K562 (cell line): ENCODE measurements at regions not wholly inside any gene's neighbourhood (a gene's known extent, or its start where the extent isn't known, plus 50 kb on each side); places are given as distances from the start of the nearest gene placed in this dataset.

Source experiments
- ATAC-seq: fragments of 200-7000 bp; cut with Tn5 transposase; 3 replicates; pipeline ENCODE4 v1.9.1; 2020; ENCODE audit warnings: moderate library complexity
- BruUV-seq: library from RNA; stranded (reverse); fragments of 400-500 nt; replicated peaks from 2 replicates; lab custom pipeline; 2021; lab: Mats Ljungman, UMichigan
- CTCF ChIA-PET: fragments of 300-600 bp; formaldehyde crosslinking; extraction: SDS; loops from one replicate; lab custom pipeline; 2021; ENCODE audit warnings: low intra/inter-chr PET ratio; lab: Yijun Ruan, JAX
- POLR2A ChIA-PET: fragments of 300-600, 350-650 bp; sonication (Branson Sonifier 250); formaldehyde crosslinking; extraction: SDS; loops from one replicate; lab custom pipeline; 2021; ENCODE audit warnings: antibody characterized with exemption, inconsistent platforms; lab: Yijun Ruan, JAX
- DNase-seq, 4 experiments: peaks; one replicate each; pipeline versions ENCODE4 v3.0.0 to v3.0.0-alpha.2; 2011 to 2018; ENCODE audit warnings: low spot score in 3 of 4, mixed read lengths in 3 of 4; ENCODE audit errors: extremely low read depth in 1 of 4
- FAIRE-seq: peaks from 2 replicates; lab custom pipeline; 2011; peaks lifted over from hg19 to GRCh38; lab: Jason Lieb, UNC
- H2AFZ ChIP-seq: 2 replicates; pipeline ENCODE4 v1.6.0; 2011; ENCODE audit warnings: low read depth, low read length, control low read depth, inconsistent platforms
- H3K27ac ChIP-seq: fragments of 200-600 bp; 3 replicates; pipeline ENCODE4 v1.8.0; 2011; ENCODE audit warnings: low read depth, mild to moderate bottlenecking, control low read depth, inconsistent platforms, low read length, moderate library complexity, mixed read lengths; ENCODE audit errors: extremely low read depth
- H3K27me3 ChIP-seq, 2 experiments: fragments of 300-600 bp in 1 of 2; 2 replicates in 1 of 2; 3 replicates in 1 of 2; pipeline versions ENCODE4 v1.6.0 to v1.8.0; 2011; ENCODE audit warnings: inconsistent platforms in 2 of 2, low read length in 2 of 2, mild to moderate bottlenecking in 1 of 2, mixed read lengths in 1 of 2, moderate library complexity in 1 of 2; ENCODE audit not compliant: control insufficient read depth in 2 of 2, insufficient read depth in 2 of 2
- H3K36me3 ChIP-seq: fragments of 300-600 bp; 3 replicates; pipeline ENCODE4 v1.8.0; 2011; ENCODE audit warnings: mild to moderate bottlenecking, low read length, inconsistent platforms; ENCODE audit not compliant: control insufficient read depth, insufficient read depth
- H3K4me1 ChIP-seq, 2 experiments: fragments of 200-600 bp in 1 of 2; replicated peaks in 1 of 2; 2 replicates in 1 of 2; 3 replicates in 1 of 2; pipeline versions ENCODE4 v1.5.1 to v1.8.0; 2011; ENCODE audit warnings: inconsistent platforms in 2 of 2, low read length in 2 of 2, mild to moderate bottlenecking in 1 of 2, mixed read lengths in 1 of 2, moderate library complexity in 1 of 2; ENCODE audit not compliant: control insufficient read depth in 2 of 2, insufficient read depth in 2 of 2
- H3K4me2 ChIP-seq: 2 replicates; pipeline ENCODE4 v1.6.1; 2011; ENCODE audit warnings: low read length, control low read depth, inconsistent platforms, mixed read lengths; ENCODE audit not compliant: insufficient read depth
- H3K4me3 ChIP-seq: fragments of 200-600 bp; sonication (generic), shearing (Covaris generic); 2 replicates; pipeline ENCODE4 v1.5.1; 2016; ENCODE audit warnings: control low read depth, inconsistent platforms
- H3K79me2 ChIP-seq: fragments of 200-600 bp; 3 replicates; pipeline ENCODE4 v1.8.0; 2011; ENCODE audit warnings: low read length, inconsistent platforms; ENCODE audit not compliant: control insufficient read depth, insufficient read depth
- H3K9ac ChIP-seq, 2 experiments: 2 replicates each; pipeline versions ENCODE4 v1.6.0 to v1.6.1; 2011; ENCODE audit warnings: low read depth in 2 of 2, low read length in 2 of 2, control low read depth in 1 of 2, inconsistent platforms in 1 of 2, mild to moderate bottlenecking in 1 of 2, mixed read lengths in 1 of 2; ENCODE audit not compliant: insufficient read depth in 1 of 2
- H3K9me1 ChIP-seq: one replicate; pipeline ENCODE4 v1.6.0; 2011; ENCODE audit warnings: inconsistent platforms, mild to moderate bottlenecking, low read length, moderate library complexity; ENCODE audit not compliant: control insufficient read depth, insufficient read depth
- H3K9me3 ChIP-seq: replicated peaks from 2 replicates; pipeline ENCODE4 v1.5.1; 2011; ENCODE audit warnings: low read depth, low read length, inconsistent platforms; ENCODE audit not compliant: control insufficient read depth, insufficient read depth
- H4K20me1 ChIP-seq: replicated peaks from 2 replicates; pipeline ENCODE4 v1.6.1; 2011; ENCODE audit warnings: low read length, inconsistent platforms, mixed read lengths; ENCODE audit not compliant: control insufficient read depth, insufficient read depth
- BRCA1 ChIP-seq, 2 experiments: fragments of 450-650 bp in 1 of 2; sonication (generic) in 1 of 2; formaldehyde crosslinking in 1 of 2; IDR thresholded peaks; 2 replicates each; pipeline versions ENCODE4 v1.5.0 to v1.6.1; 2017 to 2020; ENCODE audit warnings: mild to moderate bottlenecking in 1 of 2, missing genetic modification reagents in 1 of 2
- HDGF ChIP-seq: fragments of 450-650 bp; IDR thresholded peaks from 2 replicates; pipeline ENCODE4 v1.6.1; 2016
- KDM5B ChIP-seq: fragments of 200-600 bp; sonication (generic); IDR thresholded peaks from 2 replicates; pipeline ENCODE4 v1.6.1; 2012; ENCODE audit warnings: low read depth, mild to moderate bottlenecking, moderate library complexity, low read length, control low read depth, inconsistent platforms; ENCODE audit not compliant: insufficient replicate concordance
- NCOA1 ChIP-seq: fragments of 450-650 bp; IDR thresholded peaks from 2 replicates; pipeline ENCODE4 v1.6.1; 2016; ENCODE audit warnings: low read depth
- RREB1 ChIP-seq: fragments of 250-450 bp; sonication (Bioruptor Pico); IDR thresholded peaks from 2 replicates; pipeline ENCODE4 v1.4.0; 2020
- ZFP1 ChIP-seq: fragments of 450-650 bp; formaldehyde crosslinking; IDR thresholded peaks from 2 replicates; pipeline ENCODE4 v1.4.0; 2020; ENCODE audit warnings: mild to moderate bottlenecking, mixed read lengths
- ZNF124 ChIP-seq: sonication (generic); formaldehyde crosslinking; IDR thresholded peaks from 2 replicates; pipeline ENCODE4 v1.8.1; 2022; ENCODE audit warnings: missing genetic modification reagents
- ZNF232 ChIP-seq: sonication (generic); formaldehyde crosslinking; IDR thresholded peaks from 2 replicates; pipeline ENCODE4 v1.8.0; 2022; ENCODE audit warnings: mild to moderate bottlenecking, missing genetic modification reagents
- ZNF3 ChIP-seq: fragments of 250-450 bp; sonication (Bioruptor Pico); IDR thresholded peaks from 2 replicates; pipeline ENCODE4 v1.5.0; 2021; ENCODE audit warnings: mild to moderate bottlenecking, moderate library complexity
- ZSCAN32 ChIP-seq: fragments of 450-650 bp; formaldehyde crosslinking; IDR thresholded peaks from 2 replicates; pipeline ENCODE4 v1.4.0; 2020; ENCODE audit warnings: mild to moderate bottlenecking, moderate library complexity
- WGBS: fragments of 100-300 bp; shearing (Covaris generic); methylation state at CpG from one replicate; pipeline ENCODE4 v1.1.6; 2016; ENCODE audit warnings: low coverage, mixed read lengths; ENCODE audit not compliant: insufficient coverage; ENCODE audit errors: missing lambda C conversion rate; 5-methylcytosine and 5-hydroxymethylcytosine counted together
- in situ Hi-C: fragments of 300-500 bp; cut with MboI; formaldehyde crosslinking; loops from 4 replicates; pipeline ENCODE4 v1.15.0; 2018; ENCODE audit warnings: inconsistent platforms, mixed read lengths
- intact Hi-C: fragments of 100-400 bp; cut with micrococcal nuclease; formaldehyde crosslinking; loops from 2 replicates; pipeline ENCODE4 v1.14.2; 2022

- BruUV-seq: no TSS peak
- POLR2A ChIA-PET: no interaction called here
- H3K27ac ChIP-seq: no peak overlapping the region
- H3K4me1 ChIP-seq: no peaks in the 10 kb centered on the region
- no peaks in the 10 kb centered on the region for H3K36me3 ChIP-seq
- no peaks in the 10 kb centered on the region for H3K79me2 ChIP-seq
- H2AFZ ChIP-seq: no peak overlapping the region
- CTCF ChIA-PET: no interaction called here
- no peak overlapping the region for H3K4me3 ChIP-seq
- H3K9ac ChIP-seq: no peak overlapping the region
- H3K9me1 ChIP-seq: no peaks in the 10 kb centered on the region
- H4K20me1 ChIP-seq: no peaks in the 10 kb centered on the region
- intact Hi-C loops: no loop called here
- in situ Hi-C loops: no loop called here
- no peak for TF ChIP-seq ZNF232 (CRISPR knock-in tag)
- TF ChIP-seq ZNF124 (CRISPR knock-in tag): no peak
- no peak for TF ChIP-seq ZNF3
- no peak for TF ChIP-seq BRCA1 (IDR thresholded peaks at IDR 0.05)
- TF ChIP-seq BRCA1 (CRISPR knock-in tag; IDR thresholded peaks at IDR 0.05): no peak
- no peak for TF ChIP-seq ZSCAN32 (CRISPR knock-in tag)
- no peak for TF ChIP-seq KDM5B
- TF ChIP-seq HDGF: no peak
- TF ChIP-seq ZFP1 (CRISPR knock-in tag): no peak
- no peak for DNase-seq
- H3K4me2 ChIP-seq: no peak overlapping the region
- H3K9me3 ChIP-seq: no peaks in the 10 kb centered on the region
- ATAC-seq: no peak
- H3K27me3 ChIP-seq: no peaks in the 10 kb centered on the region
- FAIRE-seq: no peak
Observed at GRCh38 chr13:74074723-74075122, 59.5 kb downstream of the KLF12 start.

GRCh38 chr13:74073274-74073673 is 60.9 kb downstream of the KLF12 start:
- ChIA-PET POLR2A (no interaction called here), CTCF (no interaction called here)
- no peak for TF ChIP-seq RREB1
- no peak for TF ChIP-seq NCOA1
- Histone ChIP-seq H3K27ac (no peak overlapping the region), H2AFZ (no peak overlapping the region), H4K20me1 (no peaks in the 10 kb centered on the region), H3K9ac (no peak overlapping the region), H3K9me1 (no peaks in the 10 kb centered on the region), H3K4me2 (no peak overlapping the region), H3K4me3 (no peak overlapping the region), H3K9me3 (no peaks in the 10 kb centered on the region), H3K36me3 (no peaks in the 10 kb centered on the region), H3K27me3 (no peaks in the 10 kb centered on the region), H3K4me1 (no peaks in the 10 kb centered on the region), H3K79me2 (no peaks in the 10 kb centered on the region)
- ATAC-seq (no peak), FAIRE-seq (no peak), DNase-seq (no peak)
- no TSS peak for BruUV-seq
- intact Hi-C loops (no loop called here), in situ Hi-C loops (no loop called here)
- WGBS: 0% methylated on average over 1 of the region's 1 CpG
